ENCODE measurements at regions not wholly inside any gene's neighbourhood (a gene's known extent, or its start where the extent isn't known, plus 50 kb on each side); places are given as distances from the start of the nearest gene placed in this dataset.

DNA sequence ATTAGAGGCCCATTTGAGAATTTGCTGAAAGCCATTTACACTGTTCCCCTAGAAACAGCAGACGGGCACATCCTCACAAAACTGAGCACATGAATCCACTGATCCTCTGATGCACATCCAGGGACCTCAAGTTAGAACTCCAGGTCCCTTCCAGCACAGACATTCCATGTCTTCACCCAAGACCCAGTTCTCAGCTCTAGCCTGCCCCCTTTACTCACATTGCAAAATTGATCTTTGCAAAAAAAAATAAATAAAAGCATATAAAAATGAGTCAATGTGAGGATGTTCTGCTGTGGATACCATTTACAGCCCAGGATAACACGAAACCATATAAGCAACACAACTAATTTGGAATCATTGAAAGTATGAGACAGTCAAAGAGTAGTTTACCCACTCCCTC is 458.2 kb upstream of the JARID2 start:
- Histone ChIP-seq H3K79me2 (ENCODE audit: insufficient read depth, low read depth, low read length) (no peaks in the 10 kb centered on the region), H4K20me1 (ENCODE audit: insufficient read depth, low read length) (no peaks in the 10 kb centered on the region), H3K36me3 (ENCODE audit: insufficient read depth, low read length) (no peaks in the 10 kb centered on the region), H2AFZ (ENCODE audit: low read length) (no peak overlapping the region), H3K9me2 (ENCODE audit: insufficient read depth, low read length) (no peaks in the 10 kb centered on the region), H3K9me3 (ENCODE audit: low read length) (no peaks in the 10 kb centered on the region), H3K27ac (ENCODE audit: low read depth, low read length, poor library complexity, severe bottlenecking) (no peak overlapping the region), H3K4me2 (ENCODE audit: low read length) (no peak overlapping the region), H3K4me3 (ENCODE audit: low read depth, low read length, poor library complexity, severe bottlenecking) (no peak overlapping the region), H3K4me1 (ENCODE audit: insufficient read depth, low read length, poor library complexity, severe bottlenecking) (peaks cover 18% of the 10 kb centered on the region)
- DNase-seq (ENCODE audit: low spot score), result no peak
- BruUV-seq (replicated peaks), result no TSS peak
- ChIA-PET CTCF (ENCODE audit: unreplicated experiment) (no interaction called here), POLR2A (no interaction called here)
- TF ChIP-seq EZH2phosphoT487 (IDR thresholded peaks at IDR 0.05; ENCODE audit: borderline replicate concordance, low read depth, low read length), result no peak
- TF ChIP-seq, protein P1, sequence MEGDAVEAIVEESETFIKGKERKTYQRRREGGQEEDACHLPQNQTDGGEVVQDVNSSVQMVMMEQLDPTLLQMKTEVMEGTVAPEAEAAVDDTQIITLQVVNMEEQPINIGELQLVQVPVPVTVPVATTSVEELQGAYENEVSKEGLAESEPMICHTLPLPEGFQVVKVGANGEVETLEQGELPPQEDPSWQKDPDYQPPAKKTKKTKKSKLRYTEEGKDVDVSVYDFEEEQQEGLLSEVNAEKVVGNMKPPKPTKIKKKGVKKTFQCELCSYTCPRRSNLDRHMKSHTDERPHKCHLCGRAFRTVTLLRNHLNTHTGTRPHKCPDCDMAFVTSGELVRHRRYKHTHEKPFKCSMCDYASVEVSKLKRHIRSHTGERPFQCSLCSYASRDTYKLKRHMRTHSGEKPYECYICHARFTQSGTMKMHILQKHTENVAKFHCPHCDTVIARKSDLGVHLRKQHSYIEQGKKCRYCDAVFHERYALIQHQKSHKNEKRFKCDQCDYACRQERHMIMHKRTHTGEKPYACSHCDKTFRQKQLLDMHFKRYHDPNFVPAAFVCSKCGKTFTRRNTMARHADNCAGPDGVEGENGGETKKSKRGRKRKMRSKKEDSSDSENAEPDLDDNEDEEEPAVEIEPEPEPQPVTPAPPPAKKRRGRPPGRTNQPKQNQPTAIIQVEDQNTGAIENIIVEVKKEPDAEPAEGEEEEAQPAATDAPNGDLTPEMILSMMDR (conservative IDR thresholded peaks at IDR 0.05; ENCODE audit: low read length), result 0 out of 2 replicates have a peak, but pooled peaks have one; percentile 28
- intact Hi-C loops (cut with micrococcal nuclease; ENCODE audit: unreplicated experiment), result no loop called here

DNA sequence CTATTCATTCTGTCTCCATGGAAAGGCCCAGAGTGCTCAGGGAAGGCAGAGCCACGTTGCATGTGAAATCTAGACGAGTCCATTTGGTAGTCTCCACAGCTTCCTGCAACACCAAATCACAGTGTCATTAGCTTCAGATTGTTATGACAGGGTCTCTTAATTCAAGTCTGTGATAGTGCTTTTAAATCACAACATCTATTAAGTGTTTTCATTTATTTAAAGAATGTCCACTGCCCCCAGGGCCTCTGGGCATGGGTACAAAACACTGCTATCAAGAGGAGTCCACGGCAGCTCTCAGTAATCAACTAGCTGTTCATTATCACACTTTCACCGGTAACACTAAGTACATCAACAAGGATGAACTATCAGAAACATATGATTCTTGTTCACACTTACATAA is 455.9 kb upstream of the JARID2 start:
- H3K4me1 ChIP-seq (ENCODE audit: insufficient read depth, low read length, poor library complexity, severe bottlenecking), result peaks cover 18% of the 10 kb centered on the region
- H3K27ac ChIP-seq (ENCODE audit: low read depth, low read length, poor library complexity, severe bottlenecking), result no peak overlapping the region
- no TSS peak for BruUV-seq (replicated peaks)
- intact Hi-C loops (cut with micrococcal nuclease; ENCODE audit: unreplicated experiment), result no loop called here
- TF ChIP-seq, protein P1 (conservative IDR thresholded peaks at IDR 0.05; ENCODE audit: low read length), result no peak
- no peak for TF ChIP-seq EZH2phosphoT487 (IDR thresholded peaks at IDR 0.05; ENCODE audit: borderline replicate concordance, low read depth, low read length)
- H3K4me3 ChIP-seq (ENCODE audit: low read depth, low read length, poor library complexity, severe bottlenecking), result no peak overlapping the region
- H3K36me3 ChIP-seq (ENCODE audit: insufficient read depth, low read length), result no peaks in the 10 kb centered on the region
- H3K9me3 ChIP-seq (ENCODE audit: low read length), result no peaks in the 10 kb centered on the region
- no peaks in the 10 kb centered on the region for H3K79me2 ChIP-seq (ENCODE audit: insufficient read depth, low read depth, low read length)
- no peaks in the 10 kb centered on the region for H4K20me1 ChIP-seq (ENCODE audit: insufficient read depth, low read length)
- ChIA-PET POLR2A (interaction anchor here (0.7 kb wide), 1 partner anchor 245 kb away, joined by 3 read pairs; no protein-coding TSS in a partner anchor), CTCF (ENCODE audit: unreplicated experiment) (no interaction called here)
- H3K4me2 ChIP-seq (ENCODE audit: low read length), result no peak overlapping the region
- H2AFZ ChIP-seq (ENCODE audit: low read length), result no peak overlapping the region
- no peaks in the 10 kb centered on the region for H3K9me2 ChIP-seq (ENCODE audit: insufficient read depth, low read length)
- no peak for DNase-seq (ENCODE audit: low spot score)

GRCh38 chr6:14790976-14791375 is 454.9 kb upstream of the JARID2 start:
- intact Hi-C loops (cut with micrococcal nuclease; ENCODE audit: unreplicated experiment), result no loop called here
- Histone ChIP-seq H3K36me3 (ENCODE audit: insufficient read depth, low read length) (no peaks in the 10 kb centered on the region), H4K20me1 (ENCODE audit: insufficient read depth, low read length) (no peaks in the 10 kb centered on the region), H3K79me2 (ENCODE audit: insufficient read depth, low read depth, low read length) (no peaks in the 10 kb centered on the region), H3K9me3 (ENCODE audit: low read length) (no peaks in the 10 kb centered on the region), H3K4me3 (ENCODE audit: low read depth, low read length, poor library complexity, severe bottlenecking) (no peak overlapping the region), H3K27ac (ENCODE audit: low read depth, low read length, poor library complexity, severe bottlenecking) (no peak overlapping the region), H3K4me1 (ENCODE audit: insufficient read depth, low read length, poor library complexity, severe bottlenecking) (peaks cover 18% of the 10 kb centered on the region), H3K4me2 (ENCODE audit: low read length) (no peak overlapping the region), H2AFZ (ENCODE audit: low read length) (no peak overlapping the region), H3K9me2 (ENCODE audit: insufficient read depth, low read length) (no peaks in the 10 kb centered on the region)
- BruUV-seq (replicated peaks), result no TSS peak
- POLR2A ChIA-PET, result no interaction called here
- TF ChIP-seq, protein P1 (conservative IDR thresholded peaks at IDR 0.05; ENCODE audit: low read length), result no peak
- no peak for TF ChIP-seq EZH2phosphoT487 (IDR thresholded peaks at IDR 0.05; ENCODE audit: borderline replicate concordance, low read depth, low read length)
- CTCF ChIA-PET (ENCODE audit: unreplicated experiment), result interaction anchor here (0.7 kb wide), 1 partner anchor 8 kb away, joined by 3 read pairs; no protein-coding TSS in a partner anchor
- DNase-seq (ENCODE audit: low spot score), result no peak
